ENCODE measurements at regions not wholly inside any gene's neighbourhood (a gene's known extent, or its start where the extent isn't known, plus 50 kb on each side); places are given as distances from the start of the nearest gene placed in this dataset.

DNA sequence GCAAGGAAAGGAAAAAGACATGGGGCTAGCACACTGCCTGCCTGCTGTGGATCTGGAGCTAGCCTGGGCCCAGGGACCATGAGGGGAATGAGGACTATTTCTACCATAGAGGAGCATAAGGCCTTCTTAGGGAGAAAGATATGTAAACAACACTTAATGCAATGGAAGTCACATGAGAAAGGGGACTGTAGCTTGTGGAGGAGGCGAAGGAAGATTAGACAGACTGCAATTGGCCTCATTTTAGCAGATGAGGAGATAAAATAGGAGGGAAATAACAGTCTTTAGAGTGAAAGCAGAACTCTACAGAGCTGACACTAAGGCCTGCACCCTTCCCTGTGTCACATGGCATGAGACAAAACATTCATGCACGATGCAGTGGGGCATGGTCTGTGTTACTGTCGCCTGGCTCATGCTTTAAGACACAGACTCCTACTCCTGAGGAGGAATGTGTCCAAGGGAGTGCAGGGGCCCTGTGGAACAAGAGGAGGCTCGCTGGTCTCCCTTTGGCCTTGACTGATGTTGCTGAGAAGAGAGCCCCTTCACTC lies 829.3 kb upstream of the IGFBP3 start:
- no peak for FAIRE-seq
- Histone ChIP-seq H3K9ac (ENCODE audit: low read length in 3 of 3) (no peak overlapping the region), H3K27ac (ENCODE audit: low read depth in 2 of 2, low read length in 2 of 2) (no peak overlapping the region), H3K36me3 (ENCODE audit: control insufficient read depth in 2 of 3, insufficient read depth in 3 of 3, low read length in 3 of 3) (no peaks in the 10 kb centered on the region), H3K9me3 (ENCODE audit: control insufficient read depth in 2 of 3, insufficient read depth in 1 of 3, low read length in 3 of 3) (no peaks in the 10 kb centered on the region), H3K4me3 (ENCODE audit: low read length in 3 of 3) (no peak overlapping the region), H3K4me1 (ENCODE audit: control insufficient read depth in 2 of 3, insufficient read depth in 2 of 3, low read depth in 1 of 3, low read length in 3 of 3) (no peaks in the 10 kb centered on the region), H3K27me3 (ENCODE audit: control insufficient read depth, insufficient read depth, low read length) (no peaks in the 10 kb centered on the region)
- intact Hi-C loops (cut with DNase I) = no loop called here
- TF ChIP-seq, protein P1, sequence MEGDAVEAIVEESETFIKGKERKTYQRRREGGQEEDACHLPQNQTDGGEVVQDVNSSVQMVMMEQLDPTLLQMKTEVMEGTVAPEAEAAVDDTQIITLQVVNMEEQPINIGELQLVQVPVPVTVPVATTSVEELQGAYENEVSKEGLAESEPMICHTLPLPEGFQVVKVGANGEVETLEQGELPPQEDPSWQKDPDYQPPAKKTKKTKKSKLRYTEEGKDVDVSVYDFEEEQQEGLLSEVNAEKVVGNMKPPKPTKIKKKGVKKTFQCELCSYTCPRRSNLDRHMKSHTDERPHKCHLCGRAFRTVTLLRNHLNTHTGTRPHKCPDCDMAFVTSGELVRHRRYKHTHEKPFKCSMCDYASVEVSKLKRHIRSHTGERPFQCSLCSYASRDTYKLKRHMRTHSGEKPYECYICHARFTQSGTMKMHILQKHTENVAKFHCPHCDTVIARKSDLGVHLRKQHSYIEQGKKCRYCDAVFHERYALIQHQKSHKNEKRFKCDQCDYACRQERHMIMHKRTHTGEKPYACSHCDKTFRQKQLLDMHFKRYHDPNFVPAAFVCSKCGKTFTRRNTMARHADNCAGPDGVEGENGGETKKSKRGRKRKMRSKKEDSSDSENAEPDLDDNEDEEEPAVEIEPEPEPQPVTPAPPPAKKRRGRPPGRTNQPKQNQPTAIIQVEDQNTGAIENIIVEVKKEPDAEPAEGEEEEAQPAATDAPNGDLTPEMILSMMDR (IDR thresholded peaks at IDR 0.05; ENCODE audit: borderline replicate concordance, extremely low read depth, insufficient read depth) = no peak
- DNase-seq = no peak

DNA sequence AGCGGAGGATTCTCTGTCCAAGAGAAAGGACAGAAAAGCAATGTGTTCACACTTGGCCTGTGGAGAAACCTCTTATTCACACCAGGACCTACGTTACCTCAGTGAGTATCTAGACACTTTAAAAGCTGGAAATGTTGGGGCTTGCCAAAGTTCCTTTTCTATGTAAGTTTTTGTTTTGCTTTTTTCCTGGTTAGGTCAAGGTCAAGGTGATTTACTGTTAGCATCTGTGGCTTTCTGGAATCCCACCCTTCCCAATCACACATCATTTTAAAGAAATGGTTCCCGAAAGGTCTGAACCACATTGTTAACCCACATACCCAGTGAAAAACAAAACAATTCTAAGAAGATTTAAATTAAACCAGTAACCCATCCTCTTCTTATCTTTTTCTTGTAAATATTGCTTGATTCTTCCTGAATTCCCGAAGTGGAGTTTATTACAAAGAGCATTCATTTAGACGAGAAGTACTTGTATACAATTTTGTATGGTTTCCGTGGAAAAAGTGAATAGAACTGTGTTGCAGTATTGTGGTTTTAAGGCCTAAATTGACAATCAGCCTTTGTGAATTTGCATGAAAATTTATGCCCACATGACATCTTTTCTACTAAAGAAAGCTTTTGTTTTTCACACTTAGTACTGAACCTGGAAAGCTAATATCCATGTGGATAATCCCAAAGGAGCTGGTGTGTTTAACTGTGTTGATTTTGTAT lies 827.0 kb upstream of the IGFBP3 start:
- Histone ChIP-seq H3K4me3 (ENCODE audit: low read length in 3 of 3) (no peak overlapping the region), H3K36me3 (ENCODE audit: control insufficient read depth in 2 of 3, insufficient read depth in 3 of 3, low read length in 3 of 3) (no peaks in the 10 kb centered on the region), H3K9ac (ENCODE audit: low read length in 3 of 3) (no peak overlapping the region), H3K27me3 (ENCODE audit: control insufficient read depth, insufficient read depth, low read length) (no peaks in the 10 kb centered on the region), H3K4me1 (ENCODE audit: control insufficient read depth in 2 of 3, insufficient read depth in 2 of 3, low read depth in 1 of 3, low read length in 3 of 3) (no peaks in the 10 kb centered on the region), H3K9me3 (ENCODE audit: control insufficient read depth in 2 of 3, insufficient read depth in 1 of 3, low read length in 3 of 3) (no peaks in the 10 kb centered on the region), H3K27ac (ENCODE audit: low read depth in 2 of 2, low read length in 2 of 2) (no peak overlapping the region)
- intact Hi-C loops (cut with DNase I) = no loop called here
- TF ChIP-seq, protein P1 (IDR thresholded peaks at IDR 0.05; ENCODE audit: borderline replicate concordance, extremely low read depth, insufficient read depth) = no peak
- peak in 2 of 5 donors; percentile 30 to 54 for DNase-seq
- no peak for FAIRE-seq

DNA sequence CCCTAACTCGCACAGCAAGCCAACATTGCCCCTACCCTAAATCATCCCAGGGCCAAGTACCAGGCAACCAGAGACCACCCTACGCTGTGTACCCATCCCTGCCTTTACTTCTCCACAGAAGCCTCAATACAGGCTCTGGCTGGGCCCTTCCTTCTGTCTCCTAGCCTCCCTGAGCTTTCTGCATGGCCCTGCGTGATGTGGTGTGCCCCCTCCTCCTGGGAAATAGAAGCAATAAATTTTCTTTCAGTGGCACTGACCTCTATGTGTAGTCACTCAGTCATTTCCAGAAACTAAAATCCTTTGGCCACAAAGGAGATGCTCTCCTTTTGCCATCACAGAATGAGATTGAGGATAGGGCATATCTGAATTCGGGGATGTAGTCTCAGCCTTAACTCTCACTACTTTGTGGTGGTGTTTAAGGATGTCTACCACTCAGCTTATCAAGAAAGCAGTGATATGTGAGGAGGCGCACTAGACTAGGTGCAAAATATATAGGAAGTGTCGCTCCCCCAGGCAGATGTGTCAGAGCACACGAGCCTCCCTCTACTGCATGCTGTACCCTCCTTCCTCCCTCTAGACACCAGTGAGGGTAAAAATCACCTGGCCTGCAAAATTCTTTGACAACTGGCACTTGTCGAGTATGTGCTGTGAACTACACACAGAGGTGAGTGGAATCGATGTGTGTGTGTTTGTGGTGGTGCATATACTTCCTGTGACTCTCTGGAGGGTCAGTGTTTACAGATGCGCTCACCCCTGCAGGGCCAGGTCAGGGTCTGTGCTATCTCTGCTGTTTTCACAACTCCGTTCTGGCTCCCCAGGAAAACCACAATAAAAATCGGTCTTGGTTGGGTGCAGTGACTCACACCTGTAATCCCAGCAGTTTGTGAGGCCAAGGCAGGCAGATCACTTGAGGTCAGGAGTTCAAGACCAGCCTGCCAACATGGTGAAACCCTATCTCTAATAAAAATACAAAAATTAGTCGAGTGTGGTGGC lies 825.9 kb upstream of the IGFBP3 start:
- peaks cover 0 to 1% (median 0%) of the 10 kb centered on the region in 3 donors for H3K4me1 ChIP-seq (ENCODE audit: control insufficient read depth in 2 of 3, insufficient read depth in 2 of 3, low read depth in 1 of 3, low read length in 3 of 3)
- no peak overlapping the region for H3K4me3 ChIP-seq (ENCODE audit: low read length in 3 of 3)
- H3K9ac ChIP-seq (ENCODE audit: low read length in 3 of 3) = no peak overlapping the region
- intact Hi-C loops (cut with DNase I) = no loop called here
- peak; percentile 18 to 47 (median 46) for DNase-seq
- H3K27me3 ChIP-seq (ENCODE audit: control insufficient read depth, insufficient read depth, low read length) = no peaks in the 10 kb centered on the region
- no peaks in the 10 kb centered on the region for H3K36me3 ChIP-seq (ENCODE audit: control insufficient read depth in 2 of 3, insufficient read depth in 3 of 3, low read length in 3 of 3)
- FAIRE-seq = no peak
- no peak overlapping the region for H3K27ac ChIP-seq (ENCODE audit: low read depth in 2 of 2, low read length in 2 of 2)
- no peaks in the 10 kb centered on the region for H3K9me3 ChIP-seq (ENCODE audit: control insufficient read depth in 2 of 3, insufficient read depth in 1 of 3, low read length in 3 of 3)
- TF ChIP-seq, protein P1 (IDR thresholded peaks at IDR 0.05; ENCODE audit: borderline replicate concordance, extremely low read depth, insufficient read depth) = no peak
